HG02943 (cell line): ENCODE measurements at regions not wholly inside any gene's neighbourhood (a gene's known extent, or its start where the extent isn't known, plus 50 kb on each side); places are given as distances from the start of the nearest gene placed in this dataset.

Experiments used
- ATAC-seq: cut with Tn5 transposase; IDR thresholded peaks from one replicate; pipeline ENCODE4 v1.9.1; 2021; ENCODE audit warnings: mild to moderate bottlenecking, low read depth, moderate library complexity; ENCODE audit not compliant: unreplicated experiment

DNA sequence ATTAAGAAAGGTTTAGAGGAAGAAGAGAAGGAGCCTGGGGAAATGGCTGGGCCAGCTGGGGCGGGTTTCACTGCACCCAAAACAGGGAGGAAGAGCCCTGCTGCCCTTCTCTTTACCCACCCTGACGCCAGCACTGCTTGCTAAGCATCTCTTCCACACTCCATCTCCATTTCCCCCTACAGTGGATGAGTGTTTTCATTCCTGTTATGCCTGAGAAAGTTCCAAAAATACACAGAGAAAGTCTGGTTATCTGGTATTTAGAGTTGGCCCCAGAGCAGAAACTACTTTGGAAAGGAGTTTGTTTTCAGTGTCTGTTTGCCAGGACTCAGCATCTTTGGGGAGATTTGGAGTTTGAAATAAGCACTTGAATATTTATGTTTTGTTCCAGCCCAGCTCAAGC, 451.0 kb downstream of the SLC4A3 start:
- ATAC-seq: no peak

- no peak for ATAC-seq
Measured at GRCh38 chr2:220079595-220079994, 452.2 kb downstream of the SLC4A3 start.

- no peak for ATAC-seq
Measured at GRCh38 chr2:220081171-220081570, 453.7 kb downstream of the SLC4A3 start.

DNA sequence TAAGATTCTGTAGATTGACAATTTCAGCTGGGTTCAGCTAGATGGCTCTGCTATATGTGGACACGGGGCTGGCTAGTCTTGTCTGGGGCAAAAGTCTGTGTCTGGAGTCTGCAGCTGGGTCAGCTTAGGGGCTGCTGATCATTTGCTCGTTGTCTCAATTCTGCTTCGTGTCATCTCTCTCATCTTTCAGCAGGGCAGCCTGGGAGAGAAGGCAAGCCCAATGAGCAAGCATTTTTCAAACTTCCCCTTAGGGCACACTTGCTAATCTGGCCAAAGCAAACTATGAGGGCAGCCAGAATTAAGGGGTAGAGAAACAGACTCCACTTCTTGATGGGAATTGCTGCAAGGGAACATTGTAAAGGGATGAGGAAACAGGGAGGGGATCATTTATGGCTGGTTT, 462.6 kb downstream of the SLC4A3 start:
- ATAC-seq: no peak

DNA sequence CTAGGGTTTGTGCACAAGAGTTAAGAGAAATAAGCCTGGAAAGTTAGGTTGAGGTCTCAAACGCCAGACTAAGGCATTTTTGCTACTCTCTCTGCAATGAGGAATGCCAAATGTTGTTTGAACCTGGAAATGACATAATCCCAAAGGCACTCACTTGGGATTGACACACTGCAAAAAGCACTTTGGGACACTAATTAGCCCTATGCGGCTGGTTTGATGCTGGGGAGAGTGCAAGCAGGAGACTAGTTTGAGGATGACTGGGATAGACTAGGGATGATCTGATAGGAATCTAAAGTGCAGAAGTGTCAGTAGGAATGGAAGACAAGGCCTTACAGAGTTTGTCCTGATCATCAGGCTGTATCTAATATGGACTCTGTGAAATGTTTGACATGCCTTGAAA, 469.0 kb downstream of the SLC4A3 start:
- ATAC-seq: no peak

DNA sequence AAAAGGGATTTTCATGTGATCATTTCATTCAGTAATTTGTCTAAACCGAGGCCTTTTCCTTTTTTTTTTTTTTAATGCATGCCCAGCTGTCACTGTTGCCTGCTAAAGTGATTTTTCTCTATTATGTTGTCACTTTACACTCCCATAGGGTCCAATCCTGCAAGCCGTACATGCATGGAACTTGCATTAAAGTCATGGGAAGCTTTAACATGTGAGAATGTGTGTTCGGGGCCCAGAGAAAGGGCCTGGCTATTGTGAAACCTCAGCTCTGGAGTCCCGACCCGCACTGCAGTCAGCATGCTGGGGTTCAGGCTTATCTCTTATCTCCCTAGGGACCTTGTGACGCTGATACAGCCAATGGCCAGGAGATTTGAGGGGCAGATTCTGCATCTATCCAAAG, 474.6 kb downstream of the SLC4A3 start:
- ATAC-seq: no peak

- no peak for ATAC-seq
Measured at GRCh38 chr2:220103596-220103995, 476.2 kb downstream of the SLC4A3 start.

DNA sequence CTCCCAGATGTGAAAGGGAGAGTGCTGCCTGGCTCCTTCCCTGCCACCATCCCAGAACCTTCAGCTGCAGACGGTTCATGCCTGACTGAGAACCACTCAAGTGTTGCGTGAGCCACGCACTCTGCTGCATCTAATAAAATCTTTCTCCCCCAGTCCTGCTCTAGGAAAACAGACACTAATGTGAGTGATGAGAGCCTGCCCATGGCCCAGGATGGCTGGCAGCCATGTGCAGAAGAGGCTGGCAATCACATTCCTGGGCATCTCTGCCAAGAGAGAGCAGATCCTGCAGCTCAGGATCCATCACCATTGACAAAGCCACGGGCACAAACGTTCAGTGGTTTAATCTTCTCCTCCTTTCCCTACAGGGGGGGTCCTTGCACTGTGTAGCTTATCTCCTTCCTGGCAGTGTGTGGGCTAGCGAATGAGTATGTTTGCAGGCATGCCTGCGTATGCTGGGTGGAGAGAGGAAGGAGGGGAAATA, 477.5 kb downstream of the SLC4A3 start:
- no peak for ATAC-seq

- no peak for ATAC-seq
Measured at GRCh38 chr2:220106065-220106464, 478.6 kb downstream of the SLC4A3 start.

- ATAC-seq: no peak
Measured at GRCh38 chr2:220107380-220107791, 480.0 kb downstream of the SLC4A3 start.

DNA sequence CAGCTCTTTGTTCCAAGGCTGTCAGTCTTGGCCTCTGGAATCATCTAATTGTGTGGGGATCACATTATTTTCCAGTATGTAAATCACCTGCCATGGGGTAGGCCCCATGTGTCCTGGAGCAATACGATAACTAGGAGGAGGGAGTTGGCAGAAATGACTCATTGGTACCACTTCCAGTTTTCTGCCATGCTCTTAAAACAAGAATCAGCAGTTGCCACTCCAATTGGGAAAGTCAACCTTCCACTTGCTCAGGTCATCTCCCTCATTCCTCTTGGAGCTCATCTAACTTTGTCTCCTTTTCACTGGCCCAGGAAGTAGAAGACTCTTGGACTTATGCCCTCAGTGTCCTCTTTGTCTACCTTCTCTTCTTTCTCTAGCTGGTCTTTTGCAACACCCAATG, 487.0 kb downstream of the SLC4A3 start:
- no peak for ATAC-seq

DNA sequence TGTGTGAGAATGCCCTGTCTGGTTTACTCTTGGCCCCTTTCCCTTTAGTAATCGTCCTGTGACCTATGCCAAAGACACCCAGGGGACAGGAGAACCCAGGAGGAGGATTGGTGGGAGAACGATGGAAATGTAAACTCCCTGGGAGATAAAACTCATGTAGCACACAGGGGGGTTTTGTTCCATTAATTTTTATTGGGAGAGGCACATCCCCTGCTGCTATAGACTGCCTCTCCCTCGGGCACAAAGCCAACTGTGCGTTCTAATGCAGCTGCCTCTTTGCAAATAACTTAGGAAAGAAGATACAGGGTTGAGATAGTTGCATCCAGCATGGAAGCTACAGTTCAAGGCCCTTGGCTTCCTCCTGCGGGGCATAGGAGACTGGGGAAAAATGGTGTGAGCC, 489.6 kb downstream of the SLC4A3 start:
- no peak for ATAC-seq

- no peak for ATAC-seq
Measured at GRCh38 chr2:220120041-220120440, 492.6 kb downstream of the SLC4A3 start.

DNA sequence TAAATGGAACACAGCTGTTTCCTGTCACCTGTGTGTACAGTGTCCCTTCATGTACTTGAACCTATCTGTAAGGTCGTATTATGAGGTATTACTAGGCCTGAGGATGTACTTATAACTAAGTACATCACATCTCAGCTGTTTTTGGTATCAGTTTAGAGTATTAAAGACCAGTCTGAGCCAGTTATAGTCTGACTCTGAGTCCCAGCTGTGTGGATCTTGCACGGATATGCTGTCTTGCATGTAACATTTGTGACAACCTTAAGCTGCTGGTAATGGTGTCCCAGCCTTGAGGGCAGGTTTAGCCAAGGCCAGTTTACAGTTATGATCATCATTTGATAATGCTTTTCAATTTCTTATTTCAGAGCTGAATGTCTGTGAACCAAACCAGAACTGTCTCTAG, 496.3 kb downstream of the SLC4A3 start:
- ATAC-seq: no peak

GRCh38 chr2:220125551-220125950, 498.1 kb downstream of the SLC4A3 start:
- ATAC-seq: no peak

DNA sequence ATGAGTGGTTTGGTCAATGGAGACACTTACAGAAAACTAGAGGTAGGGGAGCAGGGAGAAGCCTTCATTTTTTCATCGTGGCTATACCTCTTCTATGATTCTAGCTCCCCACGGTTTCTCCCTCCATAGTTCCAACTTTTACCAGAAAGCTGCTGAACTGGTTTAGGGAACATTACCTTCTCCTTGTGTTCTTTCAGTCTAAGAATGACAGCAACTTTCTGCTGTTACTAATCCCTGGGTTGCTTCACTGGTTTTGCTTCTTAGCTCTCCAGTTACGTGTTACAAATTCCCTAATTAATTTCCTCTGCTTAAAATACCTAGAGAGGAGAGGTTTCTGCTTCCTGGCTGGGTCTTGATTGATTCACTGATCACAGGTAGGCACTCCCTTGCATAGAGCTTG, 499.9 kb downstream of the SLC4A3 start:
- ATAC-seq: no peak

DNA sequence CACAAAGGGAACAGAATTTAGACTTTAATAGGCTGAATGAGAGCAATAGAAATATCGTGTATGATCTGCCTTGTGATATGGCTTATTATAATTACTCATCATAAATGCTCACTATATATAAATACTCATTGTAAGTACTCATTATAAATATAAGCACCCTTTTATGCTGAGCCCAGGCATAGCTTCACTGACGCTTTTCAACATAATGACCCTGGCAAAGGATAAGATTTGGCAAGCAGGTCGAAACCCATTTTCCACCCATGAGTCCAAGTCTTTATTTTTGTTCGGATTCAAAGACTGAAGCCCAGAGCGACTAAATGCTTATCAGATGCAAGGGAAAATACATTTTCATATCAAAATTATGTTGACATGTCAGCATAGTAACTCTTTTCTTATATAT, 500.4 kb downstream of the SLC4A3 start:
- ATAC-seq: no peak

GRCh38 chr2:220129391-220129790, 502.0 kb downstream of the SLC4A3 start:
- ATAC-seq: no peak

GRCh38 chr2:220134756-220135534, 507.5 kb downstream of the SLC4A3 start:
- no peak for ATAC-seq

DNA sequence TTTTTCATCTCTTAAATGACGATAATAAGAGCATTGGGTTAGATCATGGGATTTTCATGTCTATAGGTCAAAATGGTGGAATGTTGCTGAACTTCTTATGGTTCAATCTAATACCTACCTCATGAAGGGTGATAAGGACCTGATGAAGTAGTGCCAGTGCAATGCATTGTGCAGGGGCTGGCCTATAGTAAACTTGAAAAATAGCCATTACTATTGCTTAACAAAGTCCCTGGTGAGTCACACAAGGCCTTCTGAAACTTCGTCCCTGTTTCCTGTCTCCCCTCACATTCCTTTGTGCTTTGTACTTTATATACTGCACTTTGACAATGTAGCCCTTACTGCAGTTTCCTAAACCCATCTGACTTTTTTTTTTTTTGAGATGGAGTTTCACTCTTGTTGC, 515.9 kb downstream of the SLC4A3 start:
- ATAC-seq: no peak

- no peak for ATAC-seq
Measured at GRCh38 chr2:220144411-220144810, 517.0 kb downstream of the SLC4A3 start.

GRCh38 chr2:220147161-220148038, 520.0 kb downstream of the SLC4A3 start:
- no peak for ATAC-seq
